Fibroblast of lung (primary cell): ENCODE measurements at regions not wholly inside any gene's neighbourhood (a gene's known extent, or its start where the extent isn't known, plus 50 kb on each side); places are given as distances from the start of the nearest gene placed in this dataset.
"Not testable (repeated sequence)": the region's sequence is repeated elsewhere in the genome, so short reads cannot be mapped to it uniquely, and the experiment has no call there.

Source experiments
- EZH2 ChIP-seq: IDR thresholded peaks from 2 replicates; pipeline ENCODE4 v1.5.1; 2012; ENCODE audit warnings: low read length, control low read depth, mild to moderate bottlenecking; ENCODE audit errors: missing control alignments
- TF ChIP-seq, protein P1 (sequence below), 2 donors: IDR thresholded peaks in 1 of 2; conservative IDR thresholded peaks in 1 of 2; 1 replicate in 1 of 2; 2 replicates in 1 of 2; pipeline ENCODE4 v1.5.1; 2011 to 2012; ENCODE audit warnings: low read length in 2 of 2, control low read depth in 1 of 2, inconsistent platforms in 1 of 2, low read depth in 1 of 2, mild to moderate bottlenecking in 1 of 2

DNA sequence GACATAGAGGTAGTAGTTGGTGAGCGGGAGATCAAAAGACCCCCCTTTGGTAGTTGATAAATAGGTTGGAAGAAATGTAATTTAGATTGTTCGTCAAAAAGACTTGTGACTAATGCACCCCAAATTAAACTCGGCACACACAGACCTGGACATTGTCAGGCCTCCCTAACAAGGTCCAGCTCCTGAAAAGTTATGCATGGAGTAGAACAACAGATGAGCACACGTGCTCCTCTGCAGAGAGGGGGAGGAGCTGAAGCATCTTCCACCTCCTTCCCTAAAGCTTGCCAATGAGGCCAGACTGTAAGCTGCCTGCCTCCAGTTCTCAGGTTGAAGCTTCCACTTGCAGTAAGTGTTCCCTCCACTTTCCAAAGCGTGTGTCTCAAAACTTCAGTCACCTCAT is 153.5 kb upstream of the CXCL13 start:
- TF ChIP-seq, protein P1, sequence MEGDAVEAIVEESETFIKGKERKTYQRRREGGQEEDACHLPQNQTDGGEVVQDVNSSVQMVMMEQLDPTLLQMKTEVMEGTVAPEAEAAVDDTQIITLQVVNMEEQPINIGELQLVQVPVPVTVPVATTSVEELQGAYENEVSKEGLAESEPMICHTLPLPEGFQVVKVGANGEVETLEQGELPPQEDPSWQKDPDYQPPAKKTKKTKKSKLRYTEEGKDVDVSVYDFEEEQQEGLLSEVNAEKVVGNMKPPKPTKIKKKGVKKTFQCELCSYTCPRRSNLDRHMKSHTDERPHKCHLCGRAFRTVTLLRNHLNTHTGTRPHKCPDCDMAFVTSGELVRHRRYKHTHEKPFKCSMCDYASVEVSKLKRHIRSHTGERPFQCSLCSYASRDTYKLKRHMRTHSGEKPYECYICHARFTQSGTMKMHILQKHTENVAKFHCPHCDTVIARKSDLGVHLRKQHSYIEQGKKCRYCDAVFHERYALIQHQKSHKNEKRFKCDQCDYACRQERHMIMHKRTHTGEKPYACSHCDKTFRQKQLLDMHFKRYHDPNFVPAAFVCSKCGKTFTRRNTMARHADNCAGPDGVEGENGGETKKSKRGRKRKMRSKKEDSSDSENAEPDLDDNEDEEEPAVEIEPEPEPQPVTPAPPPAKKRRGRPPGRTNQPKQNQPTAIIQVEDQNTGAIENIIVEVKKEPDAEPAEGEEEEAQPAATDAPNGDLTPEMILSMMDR (conservative IDR thresholded peaks at IDR 0.05 in 1 of 2, IDR thresholded peaks at IDR 0.05 in 1 of 2; ENCODE audit: low read depth in 1 of 2, low read length in 2 of 2): not testable (repeated sequence)
- TF ChIP-seq EZH2: not testable (repeated sequence)
